ENCODE measurements at regions not wholly inside any gene's neighbourhood (a gene's known extent, or its start where the extent isn't known, plus 50 kb on each side); places are given as distances from the start of the nearest gene placed in this dataset.

GRCh38 chr15:38129531-38130204 lies 123.0 kb upstream of the SPRED1 start:
- Histone ChIP-seq H3K79me2 (ENCODE audit: insufficient read depth) (no peaks in the 10 kb centered on the region), H2AFZ (ENCODE audit: low read depth) (peak overlapping the region; percentile 62; the same call in 1 of the 2 replicates), H3K9me2 (no peaks in the 10 kb centered on the region; the same call in 1 of the 2 replicates), H3K4me2 (peak overlapping the region; percentile 69), H3K36me3 (replicated peaks in 1 of 2; ENCODE audit: control insufficient read depth in 1 of 2, insufficient read depth in 2 of 2, low read length in 1 of 2) (no peaks in the 10 kb centered on the region), H3K4me3 (ENCODE audit: low read depth in 2 of 2, low read length in 1 of 2) (peak overlapping the region; percentile 30 to 47; a peak in 3 of 4 replicates), H3K9ac (peak overlapping the region; percentile 44; the same call in 1 of the 2 replicates), H3K9me3 (no peaks in the 10 kb centered on the region), H4K20me1 (ENCODE audit: insufficient read depth) (no peaks in the 10 kb centered on the region), H3K4me1 (ENCODE audit: control insufficient read depth in 1 of 2, insufficient read depth in 2 of 2, low read depth in 1 of 2, low read length in 1 of 2) (peaks cover 15 to 26% of the 10 kb centered on the region in 2 experiments), H3K27ac (ENCODE audit: low read depth in 2 of 2, low read length in 1 of 2) (peak overlapping the region; percentile 79 to 90), H3F3A (replicated peaks; ENCODE audit: insufficient read depth) (peaks cover 28% of the 10 kb centered on the region), H3K27me3 (ENCODE audit: insufficient read depth) (no peaks in the 10 kb centered on the region)
- CTCF ChIA-PET: no interaction called here
- 22% methylated on average over 12 of the region's 12 CpGs for WGBS (ENCODE audit: low lambda C conversion rate)
- peak; percentile 51; the same call in 1 of the 2 replicates for TF ChIP-seq POLR2AphosphoS5 (IDR thresholded peaks at IDR 0.05; ENCODE audit: low read depth, low read length)
- peak; percentile 77 for TF ChIP-seq TEAD4 (IDR thresholded peaks at IDR 0.05; ENCODE audit: borderline replicate concordance, insufficient read depth)
- no peak for TF ChIP-seq RFX5 (IDR thresholded peaks at IDR 0.05; ENCODE audit: low read length)
- no peak for TF ChIP-seq GABPA (IDR thresholded peaks at IDR 0.05; ENCODE audit: low read depth)
- peak in 1 of 2 experiments; percentile 55; a peak in 2 of 4 replicates for TF ChIP-seq EP300 (IDR thresholded peaks at IDR 0.05; ENCODE audit: borderline replicate concordance in 1 of 2, low read depth in 1 of 2, low read length in 1 of 2)
- peak; percentile 85 for TF ChIP-seq JUND (IDR thresholded peaks at IDR 0.05)
- TF ChIP-seq, protein P1, sequence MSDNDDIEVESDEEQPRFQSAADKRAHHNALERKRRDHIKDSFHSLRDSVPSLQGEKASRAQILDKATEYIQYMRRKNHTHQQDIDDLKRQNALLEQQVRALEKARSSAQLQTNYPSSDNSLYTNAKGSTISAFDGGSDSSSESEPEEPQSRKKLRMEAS (IDR thresholded peaks at IDR 0.05; ENCODE audit: low read depth): peak; percentile 70
- peak; percentile 89 for TF ChIP-seq FOSL2 (IDR thresholded peaks at IDR 0.05; ENCODE audit: borderline replicate concordance, low read depth)
- TF ChIP-seq REST (IDR thresholded peaks at IDR 0.05; ENCODE audit: low read depth, low read length): 0 out of 2 replicates have a peak, but pooled peaks have one; percentile 34
- TF ChIP-seq, protein P2, sequence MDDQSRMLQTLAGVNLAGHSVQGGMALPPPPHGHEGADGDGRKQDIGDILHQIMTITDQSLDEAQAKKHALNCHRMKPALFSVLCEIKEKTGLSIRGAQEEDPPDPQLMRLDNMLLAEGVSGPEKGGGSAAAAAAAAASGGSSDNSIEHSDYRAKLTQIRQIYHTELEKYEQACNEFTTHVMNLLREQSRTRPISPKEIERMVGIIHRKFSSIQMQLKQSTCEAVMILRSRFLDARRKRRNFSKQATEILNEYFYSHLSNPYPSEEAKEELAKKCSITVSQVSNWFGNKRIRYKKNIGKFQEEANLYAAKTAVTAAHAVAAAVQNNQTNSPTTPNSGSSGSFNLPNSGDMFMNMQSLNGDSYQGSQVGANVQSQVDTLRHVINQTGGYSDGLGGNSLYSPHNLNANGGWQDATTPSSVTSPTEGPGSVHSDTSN (IDR thresholded peaks at IDR 0.05): peak; percentile 77
- peak; percentile 82 for TF ChIP-seq NFIC (IDR thresholded peaks at IDR 0.05; ENCODE audit: borderline replicate concordance)
- TF ChIP-seq, protein P3, sequence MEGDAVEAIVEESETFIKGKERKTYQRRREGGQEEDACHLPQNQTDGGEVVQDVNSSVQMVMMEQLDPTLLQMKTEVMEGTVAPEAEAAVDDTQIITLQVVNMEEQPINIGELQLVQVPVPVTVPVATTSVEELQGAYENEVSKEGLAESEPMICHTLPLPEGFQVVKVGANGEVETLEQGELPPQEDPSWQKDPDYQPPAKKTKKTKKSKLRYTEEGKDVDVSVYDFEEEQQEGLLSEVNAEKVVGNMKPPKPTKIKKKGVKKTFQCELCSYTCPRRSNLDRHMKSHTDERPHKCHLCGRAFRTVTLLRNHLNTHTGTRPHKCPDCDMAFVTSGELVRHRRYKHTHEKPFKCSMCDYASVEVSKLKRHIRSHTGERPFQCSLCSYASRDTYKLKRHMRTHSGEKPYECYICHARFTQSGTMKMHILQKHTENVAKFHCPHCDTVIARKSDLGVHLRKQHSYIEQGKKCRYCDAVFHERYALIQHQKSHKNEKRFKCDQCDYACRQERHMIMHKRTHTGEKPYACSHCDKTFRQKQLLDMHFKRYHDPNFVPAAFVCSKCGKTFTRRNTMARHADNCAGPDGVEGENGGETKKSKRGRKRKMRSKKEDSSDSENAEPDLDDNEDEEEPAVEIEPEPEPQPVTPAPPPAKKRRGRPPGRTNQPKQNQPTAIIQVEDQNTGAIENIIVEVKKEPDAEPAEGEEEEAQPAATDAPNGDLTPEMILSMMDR (IDR thresholded peaks at IDR 0.05): no peak
- TF ChIP-seq ELF1 (IDR thresholded peaks at IDR 0.05): peak; percentile 50; the same call in 1 of the 2 replicates
- TF ChIP-seq SIN3A (IDR thresholded peaks at IDR 0.05; ENCODE audit: borderline replicate concordance, low read depth, low read length): peak; percentile 78; the same call in 1 of the 2 replicates
- TF ChIP-seq TCF12 (IDR thresholded peaks at IDR 0.05): peak; percentile 93
- TF ChIP-seq YY1 (IDR thresholded peaks at IDR 0.05; ENCODE audit: low read depth): no peak
- TF ChIP-seq RXRA (IDR thresholded peaks at IDR 0.05; ENCODE audit: borderline replicate concordance, low read depth): peak; percentile 56; the same call in 1 of the 2 replicates
- TF ChIP-seq, protein P4, sequence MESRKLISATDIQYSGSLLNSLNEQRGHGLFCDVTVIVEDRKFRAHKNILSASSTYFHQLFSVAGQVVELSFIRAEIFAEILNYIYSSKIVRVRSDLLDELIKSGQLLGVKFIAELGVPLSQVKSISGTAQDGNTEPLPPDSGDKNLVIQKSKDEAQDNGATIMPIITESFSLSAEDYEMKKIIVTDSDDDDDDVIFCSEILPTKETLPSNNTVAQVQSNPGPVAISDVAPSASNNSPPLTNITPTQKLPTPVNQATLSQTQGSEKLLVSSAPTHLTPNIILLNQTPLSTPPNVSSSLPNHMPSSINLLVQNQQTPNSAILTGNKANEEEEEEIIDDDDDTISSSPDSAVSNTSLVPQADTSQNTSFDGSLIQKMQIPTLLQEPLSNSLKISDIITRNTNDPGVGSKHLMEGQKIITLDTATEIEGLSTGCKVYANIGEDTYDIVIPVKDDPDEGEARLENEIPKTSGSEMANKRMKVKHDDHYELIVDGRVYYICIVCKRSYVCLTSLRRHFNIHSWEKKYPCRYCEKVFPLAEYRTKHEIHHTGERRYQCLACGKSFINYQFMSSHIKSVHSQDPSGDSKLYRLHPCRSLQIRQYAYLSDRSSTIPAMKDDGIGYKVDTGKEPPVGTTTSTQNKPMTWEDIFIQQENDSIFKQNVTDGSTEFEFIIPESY (IDR thresholded peaks at IDR 0.05; ENCODE audit: borderline replicate concordance, low read depth): 0 out of 2 replicates have a peak, but pooled peaks have one; percentile 74
- DNase-seq: peak; percentile 9
- POLR2A ChIA-PET: no interaction called here

Data from SK-N-SH (cell line).